ENCODE measurements at regions not wholly inside any gene's neighbourhood (a gene's known extent, or its start where the extent isn't known, plus 50 kb on each side); places are given as distances from the start of the nearest gene placed in this dataset.
"Not testable (repeated sequence)": the region's sequence is repeated elsewhere in the genome, so short reads cannot be mapped to it uniquely, and the experiment has no call there.

DNA sequence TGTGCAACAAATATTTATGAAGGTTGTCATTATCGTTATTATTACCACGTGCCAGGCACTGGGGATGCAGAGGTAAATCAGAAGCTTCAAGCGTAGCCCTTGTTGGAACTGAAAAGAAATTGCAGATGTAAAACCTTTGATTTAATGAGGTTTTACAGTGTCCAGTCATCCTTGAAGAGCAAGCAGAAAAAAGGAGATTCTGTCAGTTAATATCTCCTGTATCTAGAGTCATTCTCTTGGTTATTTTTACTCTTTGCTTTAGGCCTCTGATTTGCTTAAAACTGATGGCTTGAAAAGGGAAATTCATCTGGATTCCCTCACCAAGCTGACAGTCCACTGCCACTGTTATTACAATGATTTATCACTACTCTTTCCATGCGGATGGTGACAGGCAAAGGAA is 179.3 kb downstream of the GALC start:
- no peak for DNase-seq

GRCh38 chr14:87813211-87813610 is 179.8 kb downstream of the GALC start:
- DNase-seq, result no peak

GRCh38 chr14:87811246-87811645 is 181.7 kb downstream of the GALC start:
- no peak for DNase-seq

GRCh38 chr14:87810711-87811110 is 182.3 kb downstream of the GALC start:
- DNase-seq, result no peak

DNA sequence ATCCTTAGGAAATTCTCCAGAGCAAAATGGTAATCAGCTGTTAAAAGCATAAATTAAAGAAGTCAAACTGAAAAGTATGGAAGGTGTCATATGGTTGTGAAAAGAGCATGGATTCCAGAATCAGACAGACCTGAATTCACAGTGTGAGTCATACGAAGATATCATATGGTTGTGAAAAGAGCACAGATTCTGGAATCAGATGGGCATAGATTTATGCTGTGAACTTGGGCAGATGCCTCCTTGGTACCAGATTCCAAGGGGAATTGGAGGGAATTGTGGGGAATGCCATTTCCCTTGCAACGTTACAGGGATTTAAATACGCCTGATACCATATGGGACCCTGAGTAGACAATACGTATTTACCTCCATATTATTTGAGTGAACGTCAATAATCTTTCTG is 183.7 kb downstream of the GALC start:
- no peak for DNase-seq

DNA sequence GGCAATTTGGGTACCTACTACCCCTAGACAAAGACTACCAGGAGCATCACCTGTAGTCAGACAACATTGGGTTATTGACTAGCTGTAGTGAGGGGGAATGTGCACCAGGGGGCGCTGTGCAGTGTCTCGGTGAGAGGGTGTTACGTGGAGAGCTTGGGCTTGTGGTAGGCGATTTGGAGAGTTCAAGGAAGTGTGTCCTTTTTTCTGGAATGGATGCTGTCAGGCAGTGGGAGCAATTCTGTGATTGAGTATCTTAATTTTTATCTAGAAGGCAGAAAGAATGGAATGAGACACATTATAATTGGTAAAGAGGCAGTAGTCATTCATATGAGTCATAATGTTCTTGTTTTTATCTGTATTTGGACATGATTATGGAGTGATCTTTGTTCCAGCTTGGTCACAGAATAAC is 187.7 kb downstream of the GALC start:
- peak in 1 of 2 experiments; percentile 21 for DNase-seq

DNA sequence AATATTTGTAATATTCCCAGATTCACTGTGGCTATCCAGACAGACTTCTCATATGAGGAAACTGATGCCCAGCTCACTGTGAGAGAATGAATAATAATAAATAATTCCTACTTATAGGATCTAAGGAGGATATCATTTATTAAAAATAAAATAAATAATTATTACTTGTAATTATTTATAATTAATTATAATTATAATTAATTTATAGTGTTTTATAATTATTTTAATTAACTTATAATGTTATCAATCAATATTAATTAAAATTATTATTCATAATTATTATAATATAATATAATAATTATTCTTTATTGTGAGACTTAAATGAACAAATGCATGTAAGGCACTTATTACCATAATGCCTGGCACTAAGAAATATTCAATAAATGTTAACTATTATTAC is 192.8 kb downstream of the GALC start:
- no peak for DNase-seq

GRCh38 chr14:87799400-87799799 is 193.6 kb downstream of the GALC start:
- DNase-seq, result no peak

DNA sequence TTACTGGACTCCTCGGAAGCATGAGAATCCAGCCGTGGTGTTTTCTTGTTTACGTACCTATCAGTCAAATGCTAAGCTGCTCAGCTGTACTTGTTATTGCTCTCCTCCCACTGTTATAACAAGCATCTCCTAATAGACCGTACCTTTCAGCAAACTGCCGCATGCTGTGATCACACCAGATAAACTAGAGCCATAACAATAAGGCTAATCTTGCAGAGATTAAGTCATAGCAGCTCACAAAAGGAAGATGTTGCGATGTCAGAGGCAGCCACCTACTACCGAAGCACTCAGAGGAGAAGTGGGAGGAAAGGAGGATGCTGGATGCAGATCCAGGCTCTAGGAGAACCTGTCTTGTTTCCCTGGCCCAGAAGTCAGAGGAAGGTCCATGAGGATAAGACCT is 196.0 kb downstream of the GALC start:
- no peak for DNase-seq

DNA sequence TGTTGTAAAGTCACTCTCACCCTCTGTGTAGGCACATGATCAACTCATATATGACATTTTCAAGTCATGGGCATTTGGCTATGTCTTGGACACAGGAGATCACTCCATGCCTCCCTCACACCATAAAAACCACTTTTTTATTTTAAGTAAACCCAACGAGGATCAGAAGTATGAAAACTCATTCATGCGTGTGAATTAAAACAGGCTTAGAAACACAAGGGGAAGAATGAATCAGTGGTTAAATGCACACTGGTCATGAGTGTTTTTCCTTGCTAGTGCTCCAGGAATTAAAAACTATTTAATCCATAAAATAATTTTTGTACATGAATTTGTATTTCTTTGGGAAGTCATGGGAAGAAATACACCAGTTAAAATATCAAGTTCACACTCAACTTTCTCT is 198.4 kb downstream of the GALC start:
- no peak for DNase-seq

- no peak for DNase-seq
Measured at GRCh38 chr14:87785897-87786296, 207.1 kb downstream of the GALC start.

GRCh38 chr14:87784386-87784785 is 208.6 kb downstream of the GALC start:
- no peak for DNase-seq

DNA sequence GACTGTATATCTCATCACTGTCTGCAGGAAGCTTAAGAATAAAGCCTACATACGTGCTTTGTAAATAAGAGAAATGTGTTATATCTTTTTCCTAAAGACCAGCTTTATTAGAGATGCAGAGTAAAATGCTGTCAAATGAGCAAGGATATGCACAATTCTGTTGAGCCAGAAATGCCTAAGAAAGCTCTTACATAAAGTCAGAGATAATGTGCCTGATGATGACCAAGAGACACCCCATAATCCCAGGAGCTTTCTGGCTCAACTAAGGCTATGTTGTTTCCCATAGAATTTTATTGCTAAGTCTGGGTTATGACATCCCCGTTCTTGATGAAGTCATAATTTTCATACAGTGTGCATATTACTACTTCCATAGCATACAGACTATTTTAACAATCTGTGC is 209.9 kb downstream of the GALC start:
- no peak for DNase-seq

DNA sequence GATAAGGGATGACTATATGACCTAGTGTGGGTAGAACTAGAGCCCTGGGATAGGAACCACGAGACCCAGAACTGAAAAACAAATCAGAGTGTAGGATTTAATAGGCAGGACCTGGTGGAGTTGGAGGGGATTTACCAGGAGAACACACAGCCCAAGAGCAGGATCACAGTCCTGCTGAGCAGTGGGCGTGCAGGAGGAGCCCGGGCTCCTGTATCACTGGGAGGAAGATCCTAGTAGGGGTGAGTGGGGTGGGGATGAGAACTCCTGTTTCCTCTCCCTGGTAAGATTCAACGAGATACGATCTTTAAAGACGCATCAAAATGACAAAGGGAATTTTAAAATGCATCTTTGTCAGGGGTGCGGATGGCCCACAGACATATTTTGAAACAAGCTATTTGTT is 220.1 kb downstream of the GALC start:
- no peak for DNase-seq

DNA sequence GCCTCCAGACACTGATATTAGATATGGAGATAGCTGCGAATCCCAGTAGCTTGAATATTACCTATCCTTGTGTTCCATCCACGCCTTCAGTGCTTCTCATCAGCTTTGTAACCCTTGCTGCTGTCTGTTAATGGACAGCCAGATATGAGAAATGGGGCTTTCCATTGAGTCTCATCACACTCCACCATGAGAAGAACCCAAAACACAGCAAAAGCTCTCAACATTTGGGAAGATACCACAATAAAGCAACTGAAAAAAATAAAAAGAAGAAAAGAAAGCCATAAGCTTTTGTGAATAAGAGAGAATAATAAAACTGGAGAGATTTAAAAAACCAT is 225.4 kb downstream of the GALC start:
- DNase-seq, result no peak

- no peak for DNase-seq
Measured at GRCh38 chr14:87758876-87759275, 234.1 kb downstream of the GALC start.

DNA sequence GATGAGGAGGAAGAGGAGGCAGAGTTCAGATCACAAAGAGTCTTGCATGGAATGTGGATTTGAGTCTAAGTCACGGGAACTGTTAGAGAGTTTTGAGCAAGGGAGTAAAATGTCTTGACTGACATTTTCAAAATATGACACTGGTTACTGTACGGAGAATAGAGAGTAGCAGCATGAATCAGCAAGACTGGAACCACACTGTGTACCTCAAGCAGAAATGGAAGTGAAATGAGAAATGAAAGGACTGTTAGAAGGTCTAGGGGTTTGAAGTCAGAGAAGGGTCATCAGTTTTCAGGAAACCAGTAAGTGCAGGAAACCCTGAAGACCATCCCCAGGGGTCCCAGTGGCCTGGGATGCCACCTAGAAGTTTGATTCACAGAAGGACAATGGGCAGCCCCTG is 236.3 kb downstream of the GALC start:
- DNase-seq, result no peak

DNA sequence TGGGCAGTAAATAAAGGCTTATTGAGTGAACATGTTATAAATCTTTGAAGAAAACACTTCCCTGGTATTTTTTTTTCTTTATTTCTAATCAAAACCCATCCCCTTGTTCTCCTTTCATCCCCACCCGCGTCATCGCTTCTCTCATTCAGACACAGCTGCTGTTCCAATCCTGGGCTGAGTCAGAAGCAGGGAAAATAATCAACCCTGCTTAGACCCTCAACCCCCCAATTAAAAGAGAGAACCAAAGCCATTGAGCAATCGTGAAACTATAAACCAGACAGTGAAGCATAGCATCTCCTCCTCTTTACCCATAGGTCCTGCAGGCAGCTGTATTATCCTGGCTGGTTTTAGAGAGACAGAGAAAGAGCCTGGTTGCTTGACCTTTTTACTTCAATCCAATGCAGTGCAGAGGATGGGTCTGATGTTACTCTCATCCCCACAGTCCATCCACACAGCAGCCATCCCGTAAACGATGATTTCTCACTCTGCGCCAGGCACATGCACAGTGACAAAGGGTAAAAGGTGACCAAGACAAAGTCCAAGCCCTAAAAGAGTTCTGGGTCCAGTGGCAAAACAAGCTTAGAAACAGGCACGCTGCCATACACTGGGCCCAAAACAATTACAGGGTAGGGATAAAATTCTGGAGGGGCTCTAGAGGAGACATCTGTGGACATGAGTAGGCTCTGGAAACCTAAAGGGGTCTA is 238.3 kb downstream of the GALC start:
- DNase-seq, result no peak

DNA sequence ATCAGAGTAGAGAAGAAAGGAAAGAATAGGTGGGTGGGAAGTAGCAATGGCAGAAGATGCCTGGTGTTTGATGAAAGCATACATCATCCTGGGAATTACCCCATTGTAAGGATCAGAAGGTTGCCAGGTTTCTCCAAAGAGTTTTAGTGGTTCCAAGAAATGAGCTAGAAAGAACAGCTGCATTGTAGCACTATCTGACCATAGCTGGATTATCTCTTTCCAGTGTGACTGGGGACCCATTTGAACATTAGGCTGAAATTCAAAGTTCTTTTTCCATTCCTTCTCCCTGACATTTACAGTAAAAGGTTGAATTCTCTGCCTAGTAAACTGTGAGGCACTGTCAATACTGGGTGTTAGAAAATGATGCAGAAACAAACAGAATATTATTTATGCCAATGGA is 244.4 kb downstream of the GALC start:
- DNase-seq, result no peak

DNA sequence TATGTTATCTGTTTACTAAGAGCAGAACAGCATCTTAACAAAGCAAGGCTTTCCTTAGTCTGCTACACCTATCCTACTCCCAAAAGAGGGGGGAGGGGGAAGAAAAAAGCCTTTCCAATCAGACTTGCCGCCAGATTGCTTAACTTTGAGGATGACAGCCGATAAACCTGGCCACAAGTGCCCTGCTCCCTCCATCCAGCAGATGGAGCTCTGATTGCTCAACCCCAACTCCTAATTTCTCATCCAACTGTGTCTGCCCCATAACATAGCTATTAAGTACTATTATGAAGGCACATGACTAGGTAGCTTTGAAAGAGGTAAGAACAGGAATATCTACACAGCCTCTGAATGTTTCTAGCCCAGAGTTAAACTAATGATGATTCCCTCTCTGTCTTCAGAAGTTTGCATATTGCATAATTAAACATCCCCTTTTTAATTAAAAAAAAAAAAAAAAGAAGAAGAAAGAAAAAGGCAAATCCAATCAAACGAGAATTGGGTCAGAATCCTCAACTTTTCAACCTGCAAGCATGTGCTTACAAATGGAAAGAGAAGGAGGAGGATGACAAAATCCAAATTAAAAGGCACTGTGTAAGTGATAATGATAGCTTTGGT is 247.4 kb downstream of the GALC start:
- no peak for DNase-seq

DNA sequence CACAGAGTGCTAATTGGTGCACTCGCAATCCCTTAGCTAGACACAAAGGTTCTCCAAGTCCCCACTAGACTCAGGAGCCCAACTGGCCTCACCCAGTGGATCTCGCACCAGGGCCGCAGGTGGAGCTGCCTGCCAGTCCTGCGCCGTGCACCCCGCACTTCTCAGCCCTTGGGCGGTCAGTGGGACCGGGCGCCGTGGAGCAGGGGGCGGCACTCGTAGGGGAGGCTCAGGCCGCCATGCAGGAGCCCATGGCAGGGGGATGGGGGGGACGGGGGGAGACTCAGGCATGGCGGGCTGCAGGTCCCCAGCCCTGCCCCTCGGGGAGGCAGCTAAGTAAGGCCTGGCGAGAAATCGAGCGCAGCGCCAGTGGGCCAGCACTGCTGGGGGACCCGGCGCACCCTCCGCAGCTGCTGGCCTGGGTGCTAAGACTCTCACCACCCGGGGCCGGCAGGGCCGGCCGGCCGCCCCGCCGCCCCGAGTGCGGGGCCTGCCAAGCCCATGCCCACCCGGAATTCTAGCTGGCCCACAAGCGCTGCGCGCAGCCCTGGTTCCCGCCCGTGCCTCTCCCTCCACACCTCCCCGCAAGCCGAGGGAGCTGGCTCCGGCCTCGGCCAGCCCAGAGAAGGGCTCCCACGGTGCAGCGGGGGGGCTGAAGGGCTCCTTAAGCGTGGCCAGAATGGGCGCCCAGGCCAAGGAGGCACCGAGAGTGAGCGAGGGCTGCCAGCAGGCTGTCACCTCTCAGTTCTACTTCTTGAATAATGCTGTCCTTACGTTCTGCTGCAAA is 258.2 kb downstream of the GALC start:
- not testable (repeated sequence) for DNase-seq

GRCh38 chr14:87733115-87733514 is 259.9 kb downstream of the GALC start:
- not testable (repeated sequence) for DNase-seq

GRCh38 chr14:87732562-87732961 is 260.4 kb downstream of the GALC start:
- no peak for DNase-seq

DNA sequence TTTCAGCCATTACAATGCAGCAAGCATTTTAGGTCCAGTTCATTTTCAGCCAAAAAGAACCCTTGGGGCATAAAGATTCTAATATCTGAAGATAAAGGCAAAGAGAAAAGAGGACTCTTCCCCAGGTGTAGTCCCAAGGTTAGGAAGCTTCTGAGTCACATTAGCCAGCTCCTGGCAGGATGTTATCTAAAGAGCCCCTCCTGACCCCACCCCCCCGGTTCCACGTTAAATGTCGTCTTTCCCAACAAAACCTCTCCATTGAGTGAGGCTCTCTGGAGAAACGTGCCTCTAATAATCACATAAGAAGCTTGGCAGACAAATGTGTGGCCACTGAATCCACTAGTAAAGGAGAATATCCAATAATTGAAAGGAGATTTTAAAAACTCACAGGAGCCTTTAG is 267.7 kb downstream of the GALC start:
- DNase-seq, result no peak

Data from NCI-H187 (cell line).